ENCODE measurements at regions not wholly inside any gene's neighbourhood (a gene's known extent, or its start where the extent isn't known, plus 50 kb on each side); places are given as distances from the start of the nearest gene placed in this dataset.
"Not testable (repeated sequence)": the region's sequence is repeated elsewhere in the genome, so short reads cannot be mapped to it uniquely, and the experiment has no call there.

DNA sequence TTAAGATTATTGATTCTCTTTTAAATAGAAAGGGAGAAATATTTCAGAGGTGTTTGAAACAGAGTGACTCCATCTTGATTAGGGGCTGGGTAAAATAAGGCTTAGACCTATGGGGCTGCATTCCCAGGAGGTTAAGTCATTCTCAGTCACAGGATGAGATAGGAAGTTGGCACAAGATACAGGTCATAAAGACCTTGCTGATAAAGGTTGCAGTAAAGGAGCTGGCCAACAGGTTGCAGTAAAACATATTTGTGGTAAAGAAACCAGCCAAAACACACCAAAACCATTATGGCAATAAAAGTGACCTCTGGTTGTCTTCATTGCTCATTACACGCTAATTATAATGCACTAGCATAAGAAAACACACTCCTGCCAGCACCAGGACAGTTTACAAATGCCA lies 165.0 kb downstream of the SPIN4 start:
- TF ChIP-seq CTCF (IDR thresholded peaks at IDR 0.05; ENCODE audit: low read length, missing control alignments), result no peak
- H3K4me3 ChIP-seq (replicated peaks; ENCODE audit: low read depth, low read length), result no peak overlapping the region
- DNase-seq (ENCODE audit: low read depth), result no peak

GRCh38 chrX:63179852-63180251 lies 171.3 kb downstream of the SPIN4 start:
- DNase-seq (ENCODE audit: low read depth); H3K4me3 ChIP-seq (replicated peaks; ENCODE audit: low read depth, low read length): not testable (repeated sequence)

GRCh38 chrX:63176578-63176977 lies 174.6 kb downstream of the SPIN4 start:
- H3K4me3 ChIP-seq (replicated peaks; ENCODE audit: low read depth, low read length); DNase-seq (ENCODE audit: low read depth): not testable (repeated sequence)

DNA sequence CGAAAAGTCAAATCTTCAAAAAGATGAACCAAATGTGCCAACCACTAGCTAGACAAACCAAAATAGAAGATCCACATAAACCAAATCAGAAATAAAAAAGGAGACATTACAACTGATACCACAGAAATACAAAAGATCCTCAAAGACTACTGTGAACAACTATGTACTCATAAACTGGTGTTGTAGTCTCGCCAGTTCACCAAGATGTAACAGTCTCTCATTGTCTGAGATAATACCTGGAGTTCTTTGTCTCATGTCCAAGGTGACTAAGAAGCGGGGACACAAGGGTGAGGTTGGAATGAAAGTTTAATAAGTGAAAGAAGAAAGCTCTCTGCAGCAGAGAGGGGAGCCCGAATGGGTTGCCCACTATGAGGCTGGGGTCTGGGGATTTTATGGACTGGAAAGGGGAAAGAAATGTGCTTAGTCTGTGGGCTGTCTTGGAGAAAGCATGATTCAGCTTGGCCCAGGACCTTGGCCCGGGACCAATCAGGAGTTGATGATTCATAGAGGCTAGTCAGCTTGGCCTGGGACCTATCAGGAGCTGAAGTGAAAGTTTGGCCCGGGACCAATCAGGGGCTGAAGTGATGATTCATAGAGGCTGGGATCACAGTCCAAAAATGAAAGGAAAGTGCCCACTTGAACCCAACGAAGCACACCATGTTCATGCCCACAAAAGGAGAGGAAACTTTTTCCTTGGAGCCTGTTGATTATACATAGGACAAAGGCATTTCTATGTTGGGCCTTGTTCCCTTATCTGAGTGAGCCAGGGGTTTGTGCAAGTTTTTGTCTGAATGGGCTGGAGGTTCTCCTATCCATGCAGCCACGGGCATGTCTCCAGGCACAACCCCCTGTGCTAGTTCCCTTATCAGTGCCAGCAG lies 177.1 kb downstream of the SPIN4 start:
- DNase-seq (ENCODE audit: low read depth); H3K4me3 ChIP-seq (replicated peaks; ENCODE audit: low read depth, low read length): not testable (repeated sequence)

DNA sequence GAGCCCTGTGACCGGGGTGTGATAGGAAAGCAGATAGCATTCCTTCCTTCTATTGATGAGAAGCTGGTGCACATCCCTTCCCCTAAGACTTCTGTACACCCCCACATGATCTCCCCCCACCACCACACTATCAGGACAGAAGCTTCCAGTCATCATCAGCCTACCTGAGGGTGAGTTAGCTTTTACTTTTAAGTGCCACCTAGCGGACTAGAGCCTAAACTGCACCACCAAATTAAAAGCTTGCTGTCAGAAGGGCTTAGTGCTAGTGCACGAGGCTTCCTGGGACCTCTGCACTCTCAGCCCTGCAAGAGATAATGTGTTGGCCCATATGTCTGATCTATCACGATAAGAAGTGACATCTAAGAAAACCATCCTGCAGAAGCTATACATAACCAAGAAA lies 181.7 kb downstream of the SPIN4 start:
- DNase-seq (ENCODE audit: low read depth); H3K4me3 ChIP-seq (replicated peaks; ENCODE audit: low read depth, low read length): not testable (repeated sequence)

GRCh38 chrX:63168949-63169348 lies 182.2 kb downstream of the SPIN4 start:
- H3K4me3 ChIP-seq (replicated peaks; ENCODE audit: low read depth, low read length), result not testable (repeated sequence)

DNA sequence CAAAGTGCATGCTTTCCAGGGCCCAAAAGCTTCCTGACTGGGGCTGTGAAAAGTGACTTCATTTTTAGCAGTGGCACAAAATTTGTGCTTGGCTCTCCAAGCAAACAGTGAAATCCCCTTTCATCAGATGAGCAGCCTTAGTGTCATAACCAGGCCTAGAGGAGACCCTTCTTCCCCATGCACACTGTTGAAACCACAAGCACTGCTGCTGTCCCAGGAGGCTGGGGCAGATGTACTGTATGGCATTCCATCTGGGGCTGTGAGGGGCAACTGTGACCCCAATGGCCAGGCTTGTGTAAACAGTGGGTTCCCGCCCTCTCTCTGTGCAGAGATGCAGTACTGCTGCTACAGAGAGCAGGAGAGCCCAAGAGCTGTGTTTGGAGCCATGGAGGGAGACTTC lies 184.1 kb downstream of the SPIN4 start:
- DNase-seq (ENCODE audit: low read depth); H3K4me3 ChIP-seq (replicated peaks; ENCODE audit: low read depth, low read length): not testable (repeated sequence)

More at GRCh38 chrX:63168949-63169348, 182.2 kb downstream of the SPIN4 start:
- DNase-seq (ENCODE audit: low read depth), result not testable (repeated sequence)

- H3K4me3 ChIP-seq (replicated peaks; ENCODE audit: low read depth, low read length); DNase-seq (ENCODE audit: low read depth): not testable (repeated sequence)
Measured at GRCh38 chrX:63160994-63161393, 190.1 kb downstream of the SPIN4 start.

DNA sequence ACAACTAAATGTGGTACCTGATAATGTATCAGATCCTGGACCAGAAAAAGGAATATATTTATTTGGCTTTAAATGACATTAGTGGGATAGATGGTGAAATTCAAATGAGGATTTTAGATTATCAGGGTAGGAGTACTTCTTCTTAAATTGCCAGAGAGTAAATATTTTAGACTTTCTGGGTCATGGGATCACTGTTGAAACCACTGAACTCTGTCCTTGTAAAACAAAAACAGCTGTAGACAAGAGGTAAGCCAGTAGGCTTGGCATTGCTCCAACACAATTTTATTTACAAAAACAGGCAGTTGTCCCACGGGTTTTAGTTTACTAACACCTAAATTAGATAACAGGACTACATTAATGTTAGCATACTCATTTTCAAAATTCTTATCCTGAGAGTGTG lies 190.8 kb downstream of the SPIN4 start:
- not testable (repeated sequence) for H3K4me3 ChIP-seq (replicated peaks; ENCODE audit: low read depth, low read length); DNase-seq (ENCODE audit: low read depth)

DNA sequence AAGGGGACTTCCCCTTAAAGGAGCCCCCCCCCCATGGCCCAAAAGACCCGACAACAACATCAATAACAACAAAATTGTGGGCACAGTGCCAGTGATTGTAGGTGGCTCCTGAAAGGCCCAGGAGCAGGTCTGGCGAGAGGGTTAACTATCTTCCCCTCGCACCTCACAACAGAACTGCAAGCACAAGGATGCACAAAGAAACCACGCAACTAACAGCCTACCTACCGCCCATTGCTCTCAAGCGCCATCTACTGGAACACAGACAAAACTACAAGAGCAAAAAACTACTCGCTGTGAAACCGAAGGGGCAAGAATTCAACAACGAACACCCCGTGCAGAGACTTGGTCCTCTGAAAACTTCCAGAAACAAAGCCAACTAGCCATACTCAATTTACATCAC lies 205.6 kb downstream of the SPIN4 start:
- DNase-seq (ENCODE audit: low read depth); H3K4me3 ChIP-seq (replicated peaks; ENCODE audit: low read depth, low read length): not testable (repeated sequence)

DNA sequence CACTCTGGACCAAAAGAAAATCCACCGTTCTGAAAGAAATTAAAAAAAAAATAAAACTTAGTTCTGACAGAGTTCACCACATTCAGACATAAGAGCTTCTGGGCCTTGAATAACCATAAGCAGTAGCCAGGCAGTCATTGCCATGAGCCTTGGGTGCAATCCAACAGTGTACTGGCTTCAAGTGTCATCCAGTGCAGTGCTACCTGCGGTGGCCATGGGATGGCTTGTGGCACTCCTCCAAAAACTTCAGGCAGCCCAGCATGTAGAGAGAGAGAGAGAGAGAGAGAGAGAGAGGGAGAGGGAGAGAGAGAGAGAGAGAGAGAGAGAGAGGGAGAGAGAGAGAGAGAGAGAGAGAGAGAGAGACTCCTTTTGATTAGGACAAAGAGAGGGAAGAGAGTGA lies 208.5 kb downstream of the SPIN4 start:
- DNase-seq (ENCODE audit: low read depth); H3K4me3 ChIP-seq (replicated peaks; ENCODE audit: low read depth, low read length): not testable (repeated sequence)

- not testable (repeated sequence) for DNase-seq (ENCODE audit: low read depth); H3K4me3 ChIP-seq (replicated peaks; ENCODE audit: low read depth, low read length)
Measured at GRCh38 chrX:63135859-63136258, 215.3 kb downstream of the SPIN4 start.

DNA sequence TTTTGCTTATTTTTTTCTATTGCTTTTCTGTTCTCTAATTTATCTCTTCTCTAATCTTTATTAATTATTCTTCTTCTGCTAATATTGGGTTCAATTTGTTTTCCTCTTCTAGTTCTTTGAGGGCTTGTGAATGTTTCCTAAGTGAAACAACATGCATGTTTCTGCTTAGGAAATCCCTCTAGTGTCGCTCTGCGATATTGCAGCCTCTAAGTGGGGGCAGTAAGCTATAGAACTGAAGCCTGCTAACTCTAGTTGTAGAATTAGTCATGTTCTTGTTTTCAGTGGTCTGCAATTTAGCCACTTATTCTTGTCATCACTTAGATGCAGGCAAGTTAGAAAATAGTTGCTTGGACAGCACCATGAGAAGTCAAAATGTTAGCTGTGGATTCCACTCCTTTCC lies 222.6 kb downstream of the SPIN4 start:
- H3K4me3 ChIP-seq (replicated peaks; ENCODE audit: low read depth, low read length), result no peak overlapping the region
- TF ChIP-seq CTCF (IDR thresholded peaks at IDR 0.05; ENCODE audit: low read length, missing control alignments), result peak; percentile 18
- DNase-seq (ENCODE audit: low read depth), result peak; percentile 4
